HEK293T (cell line): ENCODE measurements at regions not wholly inside any gene's neighbourhood (a gene's known extent, or its start where the extent isn't known, plus 50 kb on each side); places are given as distances from the start of the nearest gene placed in this dataset.

ENCODE experiments used
- ARNT ChIP-seq: fragments of 450-650 bp; IDR thresholded peaks from 2 replicates; pipeline ENCODE4 v1.6.1; 2017; ENCODE audit warnings: mild to moderate bottlenecking
- ELF4 ChIP-seq: fragments of 450-650 bp; IDR thresholded peaks from 2 replicates; pipeline ENCODE4 v1.6.1; 2017; ENCODE audit warnings: antibody characterized with exemption
- FOXA1 ChIP-seq: fragments of 450-650 bp; IDR thresholded peaks from 2 replicates; pipeline ENCODE4 v1.6.1; 2016; ENCODE audit warnings: mild to moderate bottlenecking
- FOXK2 ChIP-seq: fragments of 450-650 bp; IDR thresholded peaks from 2 replicates; pipeline ENCODE4 v1.6.1; 2016; ENCODE audit warnings: mild to moderate bottlenecking
- FOXM1 ChIP-seq: fragments of 450-650 bp; IDR thresholded peaks from 2 replicates; pipeline ENCODE4 v1.6.1; 2017; ENCODE audit warnings: mild to moderate bottlenecking, borderline replicate concordance
- L3MBTL2 ChIP-seq: fragments of 450-650 bp; conservative IDR thresholded peaks from 2 replicates; pipeline ENCODE4 v1.6.1; 2016; ENCODE audit warnings: mild to moderate bottlenecking
- LEF1 ChIP-seq: fragments of 450-650 bp; IDR thresholded peaks from 2 replicates; pipeline ENCODE4 v1.6.1; 2017; ENCODE audit warnings: mild to moderate bottlenecking, borderline replicate concordance
- SP1 ChIP-seq: fragments of 450-650 bp; IDR thresholded peaks from 2 replicates; pipeline ENCODE4 v1.6.1; 2017
- SUZ12 ChIP-seq: fragments of 450-650 bp; IDR thresholded peaks from 2 replicates; pipeline ENCODE4 v1.6.1; 2016; ENCODE audit warnings: mild to moderate bottlenecking
- TARDBP ChIP-seq: fragments of 450-650 bp; IDR thresholded peaks from 2 replicates; pipeline ENCODE4 v1.6.1; 2016
- ZNF384 ChIP-seq: fragments of 450-650 bp; IDR thresholded peaks from 2 replicates; pipeline ENCODE4 v1.6.1; 2016

- TF ChIP-seq FOXM1 (no peak), TARDBP (no peak), FOXA1 (no peak), ARNT (no peak), SP1 (no peak), L3MBTL2 (peak; percentile 73), SUZ12 (no peak), LEF1 (no peak), ELF4 (no peak), ZNF384 (no peak), FOXK2 (no peak)
These were observed 213.2 kb upstream of the PFN2 start for GRCh38 chr3:150183678-150184425.
